Osteocyte (in vitro differentiated cells): ENCODE measurements at regions not wholly inside any gene's neighbourhood (a gene's known extent, or its start where the extent isn't known, plus 50 kb on each side); places are given as distances from the start of the nearest gene placed in this dataset.

Source experiments
- DNase-seq: peaks from one replicate; pipeline ENCODE4 v3.0.0; 2021; ENCODE audit warnings: mixed read lengths; ENCODE audit not compliant: unreplicated experiment; ENCODE audit errors: extremely low spot score
- H3K27ac Mint-ChIP-seq: one replicate; pipeline ENCODE4 v1.8.0; 2021; ENCODE audit warnings: mild to moderate bottlenecking, mixed read lengths; ENCODE audit not compliant: unreplicated experiment
- H3K27me3 Mint-ChIP-seq: one replicate; pipeline ENCODE4 v1.8.0; 2021; ENCODE audit warnings: mixed read lengths; ENCODE audit not compliant: unreplicated experiment
- H3K36me3 Mint-ChIP-seq: one replicate; pipeline ENCODE4 v1.8.0; 2021; ENCODE audit warnings: mixed read lengths; ENCODE audit not compliant: unreplicated experiment
- H3K4me1 Mint-ChIP-seq: one replicate; pipeline ENCODE4 v1.8.0; 2021; ENCODE audit warnings: mixed read lengths; ENCODE audit not compliant: unreplicated experiment
- H3K4me3 Mint-ChIP-seq: one replicate; pipeline ENCODE4 v1.8.0; 2021; ENCODE audit warnings: mild to moderate bottlenecking, moderate library complexity, mixed read lengths; ENCODE audit not compliant: unreplicated experiment
- H3K9me3 Mint-ChIP-seq: one replicate; pipeline ENCODE4 v1.8.0; 2021; ENCODE audit warnings: mixed read lengths; ENCODE audit not compliant: unreplicated experiment
- CTCF ChIP-seq: fragments of 200-600 bp; sonication (generic); IDR thresholded peaks from 2 replicates; pipeline ENCODE4 v1.5.0; 2021; ENCODE audit warnings: antibody characterized with exemption, mild to moderate bottlenecking, moderate library complexity

DNA sequence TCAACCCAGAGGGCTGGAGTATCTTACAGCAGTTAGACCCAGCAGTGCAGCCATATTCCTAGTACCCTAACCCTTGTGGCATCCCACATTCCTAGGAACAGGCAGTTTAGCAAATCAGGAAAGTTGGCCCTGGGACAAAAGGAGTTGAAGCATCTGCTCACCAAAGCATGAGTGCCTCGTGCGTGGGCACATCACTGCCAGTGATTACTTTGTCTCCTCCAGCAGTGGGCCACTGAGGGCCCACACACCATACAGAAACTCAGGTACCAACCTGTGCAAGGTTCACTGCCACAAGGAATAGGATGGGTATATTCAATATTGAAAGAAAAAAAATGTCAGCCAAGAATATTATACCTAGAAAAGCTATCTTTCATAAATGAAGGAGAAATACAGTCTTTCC lies 227.5 kb upstream of the CNTN5 start:
- Mint-ChIP-seq H3K36me3 (no peaks in the 10 kb centered on the region), H3K27me3 (no peaks in the 10 kb centered on the region), H3K4me3 (no peak overlapping the region), H3K9me3 (peaks cover 13% of the 10 kb centered on the region), H3K27ac (no peak overlapping the region), H3K4me1 (no peaks in the 10 kb centered on the region)
- DNase-seq = no peak
- TF ChIP-seq CTCF = no peak

GRCh38 chr11:98798333-98798732 lies 222.4 kb upstream of the CNTN5 start:
- Mint-ChIP-seq H3K9me3 (peaks cover 25% of the 10 kb centered on the region), H3K27ac (no peak overlapping the region), H3K4me3 (no peak overlapping the region), H3K4me1 (no peaks in the 10 kb centered on the region), H3K27me3 (no peaks in the 10 kb centered on the region), H3K36me3 (no peaks in the 10 kb centered on the region)
- no peak for TF ChIP-seq CTCF
- DNase-seq = no peak

DNA sequence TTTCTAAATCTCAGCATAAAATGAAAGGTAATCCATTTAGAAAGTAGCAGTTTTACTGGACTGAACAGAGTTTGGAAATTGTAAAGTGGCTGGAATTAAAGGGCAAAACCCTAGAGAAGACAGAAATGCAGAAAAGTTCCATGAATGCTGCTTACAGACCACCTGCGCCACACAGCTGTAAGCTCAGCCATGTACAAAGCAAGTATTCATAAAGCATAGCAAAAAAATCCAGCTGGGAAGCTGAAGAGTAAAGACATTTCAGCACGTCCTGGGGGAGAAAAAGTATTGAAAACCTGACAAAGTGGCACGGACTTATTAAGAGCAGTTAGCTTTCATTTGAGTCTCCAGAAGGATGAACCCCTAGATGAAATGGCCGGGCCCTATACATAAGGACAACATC lies 220.1 kb upstream of the CNTN5 start:
- Mint-ChIP-seq H3K27ac (no peak overlapping the region), H3K4me1 (no peaks in the 10 kb centered on the region), H3K4me3 (no peak overlapping the region), H3K36me3 (no peaks in the 10 kb centered on the region), H3K9me3 (peaks cover 16% of the 10 kb centered on the region), H3K27me3 (no peaks in the 10 kb centered on the region)
- DNase-seq = no peak
- TF ChIP-seq CTCF = no peak

DNA sequence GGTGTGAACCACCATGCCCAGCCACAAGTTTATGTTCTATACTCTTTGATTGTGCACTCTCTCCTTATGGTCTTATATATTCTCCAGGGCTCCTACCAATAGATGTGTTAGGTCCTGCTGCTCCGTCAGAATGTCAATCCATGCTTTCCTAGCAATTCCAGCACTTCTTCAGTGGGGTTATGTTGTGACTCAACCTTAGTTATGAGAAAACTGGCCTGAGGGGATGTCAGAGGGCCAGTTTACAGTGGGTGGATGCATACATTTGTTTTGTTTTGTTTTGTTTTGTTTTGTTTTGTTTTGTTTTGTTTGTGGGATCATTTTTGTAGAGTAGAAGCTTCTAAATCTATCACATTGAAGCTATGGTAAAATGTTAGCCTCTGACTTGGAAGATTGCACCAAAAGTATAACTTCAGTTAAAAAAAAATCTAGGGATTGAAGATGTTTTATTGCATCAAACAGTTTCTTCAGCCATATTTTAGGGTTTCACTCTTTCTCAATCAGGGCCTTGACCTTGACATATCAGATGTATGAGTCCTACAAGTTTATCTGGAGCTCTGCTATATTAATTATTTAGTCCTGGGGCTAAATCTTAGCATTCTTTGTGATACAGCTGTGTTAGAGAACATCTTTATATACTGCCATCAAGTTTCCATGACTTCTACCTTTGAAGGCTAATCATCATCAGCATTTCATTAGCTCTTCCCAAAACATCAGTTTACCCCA lies 191.6 kb upstream of the CNTN5 start:
- H3K4me3 Mint-ChIP-seq = no peak overlapping the region

DNA sequence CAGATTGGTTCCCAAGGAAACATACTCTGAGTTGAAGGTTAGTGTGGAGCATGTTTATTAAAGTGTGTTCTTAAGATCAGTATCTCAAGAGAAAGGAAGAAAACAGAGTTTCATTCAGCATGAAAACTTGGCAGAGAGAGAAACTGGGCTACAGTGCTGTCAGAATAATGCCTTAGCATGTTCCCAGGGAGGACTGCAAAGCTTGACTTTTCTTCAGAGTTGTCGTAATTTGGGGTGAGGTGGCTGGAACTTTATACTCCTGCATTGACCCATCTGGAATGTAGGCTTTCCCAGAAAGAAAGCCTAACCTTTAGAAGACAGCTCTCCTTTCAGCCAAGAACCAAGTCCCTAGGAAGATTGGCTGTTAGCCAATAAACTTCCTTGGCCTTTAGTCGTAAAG lies 190.8 kb upstream of the CNTN5 start:
- no peak for TF ChIP-seq CTCF
- H3K27ac Mint-ChIP-seq = no peak overlapping the region
- H3K36me3 Mint-ChIP-seq = no peaks in the 10 kb centered on the region
- H3K27me3 Mint-ChIP-seq = no peaks in the 10 kb centered on the region
- no peak for DNase-seq
- H3K9me3 Mint-ChIP-seq = peaks cover 7% of the 10 kb centered on the region
- no peaks in the 10 kb centered on the region for H3K4me1 Mint-ChIP-seq
- H3K4me3 Mint-ChIP-seq = no peak overlapping the region

More for the DNA sequence above, 191.6 kb upstream of the CNTN5 start:
- no peaks in the 10 kb centered on the region for H3K4me1 Mint-ChIP-seq
- no peaks in the 10 kb centered on the region for H3K36me3 Mint-ChIP-seq
- no peak for DNase-seq
- peaks cover 7% of the 10 kb centered on the region for H3K9me3 Mint-ChIP-seq
- TF ChIP-seq CTCF = no peak
- H3K27ac Mint-ChIP-seq = no peak overlapping the region
- H3K27me3 Mint-ChIP-seq = no peaks in the 10 kb centered on the region
